GM12891 (cell line): ENCODE measurements at regions not wholly inside any gene's neighbourhood (a gene's known extent, or its start where the extent isn't known, plus 50 kb on each side); places are given as distances from the start of the nearest gene placed in this dataset.

Experiments used
- PAX5 ChIP-seq: IDR thresholded peaks from 2 replicates; pipeline ENCODE4 v1.6.1; 2011; ENCODE audit warnings: low read length, moderate library complexity, mild to moderate bottlenecking; ENCODE audit not compliant: insufficient read depth, severe bottlenecking
- POLR2A ChIP-seq: IDR thresholded peaks from 2 replicates; pipeline ENCODE4 v1.6.1; 2011; ENCODE audit warnings: low read depth, low read length, control low read depth
- POLR2AphosphoS5 ChIP-seq: IDR thresholded peaks from 2 replicates; pipeline ENCODE4 v1.6.1; 2011; ENCODE audit warnings: low read depth, low read length, control low read depth
- SPI1 ChIP-seq: IDR thresholded peaks from 2 replicates; pipeline ENCODE4 v1.6.1; 2011; ENCODE audit warnings: low read depth, low read length, control low read depth
- TAF1 ChIP-seq: IDR thresholded peaks from 2 replicates; pipeline ENCODE4 v1.6.1; 2011; ENCODE audit warnings: low read depth, low read length, control low read depth

DNA sequence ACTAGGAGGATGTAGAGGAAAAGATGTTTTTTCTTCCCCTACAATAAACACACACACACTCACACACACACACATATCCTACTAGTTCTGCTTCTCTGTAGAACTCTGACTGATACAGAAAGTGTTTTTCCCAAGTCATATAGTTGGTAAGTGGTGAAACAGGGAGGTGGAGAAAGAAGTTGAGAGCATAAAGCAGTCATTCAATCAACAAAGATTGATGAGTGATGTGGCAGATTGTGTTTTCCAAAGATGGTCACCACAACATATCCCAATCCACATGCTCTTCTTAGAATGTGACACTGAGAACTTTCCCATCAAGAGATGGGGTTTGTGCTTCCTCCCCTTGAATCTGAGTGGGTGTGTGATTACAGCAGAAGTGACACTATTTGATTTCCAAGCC, 123.4 kb upstream of the ATP6AP2 start:
- TF ChIP-seq POLR2A (no peak), TAF1 (no peak), POLR2AphosphoS5 (no peak), SPI1 (no peak), PAX5 (no peak)
